GM23338 (cell line): ENCODE measurements at regions not wholly inside any gene's neighbourhood (a gene's known extent, or its start where the extent isn't known, plus 50 kb on each side); places are given as distances from the start of the nearest gene placed in this dataset.

Experiments
- ATAC-seq: fragments of 200-7000 bp; cut with Tn5 transposase; 3 replicates; pipeline ENCODE4 v1.9.1; 2020
- DNase-seq: peaks from one replicate; pipeline ENCODE4 v3.0.0-alpha.2; 2015; ENCODE audit warnings: low spot score
- H2AFZ ChIP-seq: fragments of 200-600 bp; sonication (generic); 2 replicates; pipeline ENCODE4 v1.8.0; 2016; ENCODE audit warnings: antibody characterized with exemption, mild to moderate bottlenecking, moderate library complexity
- H3F3A ChIP-seq: fragments of 200-600 bp; sonication (generic); replicated peaks from 2 replicates; pipeline ENCODE4 v1.8.0; 2017; ENCODE audit warnings: antibody characterized with exemption, mixed run types, low read depth
- H3K27ac ChIP-seq: fragments of 200-600 bp; sonication (generic); 2 replicates; pipeline ENCODE4 v1.6.1; 2016; ENCODE audit warnings: low read depth
- H3K27me3 ChIP-seq: fragments of 200-600 bp; sonication (generic); 2 replicates; pipeline ENCODE4 v1.8.0; 2016; ENCODE audit warnings: mild to moderate bottlenecking, mixed run types, moderate library complexity; ENCODE audit not compliant: insufficient read depth
- H3K36me3 ChIP-seq: fragments of 200-600 bp; sonication (generic); 2 replicates; pipeline ENCODE4 v1.8.0; 2016; ENCODE audit warnings: mild to moderate bottlenecking; ENCODE audit not compliant: insufficient read depth
- H3K4me1 ChIP-seq: fragments of 200-600 bp; sonication (generic); 2 replicates; pipeline ENCODE4 v1.8.0; 2016; ENCODE audit warnings: mild to moderate bottlenecking, moderate library complexity; ENCODE audit not compliant: insufficient read depth
- H3K4me2 ChIP-seq: fragments of 200-600 bp; sonication (generic); 2 replicates; pipeline ENCODE4 v1.7.1; 2017; ENCODE audit warnings: mixed run types
- H3K4me3 ChIP-seq: fragments of 200-600 bp; sonication (generic); 2 replicates; pipeline ENCODE4 v1.6.1; 2016; ENCODE audit warnings: mixed run types
- H3K79me2 ChIP-seq: fragments of 200-600 bp; sonication (generic); replicated peaks from 2 replicates; pipeline ENCODE4 v1.8.0; 2017; ENCODE audit warnings: mild to moderate bottlenecking; ENCODE audit not compliant: insufficient read depth
- H3K9me2 ChIP-seq: fragments of 200-600 bp; sonication (generic); 2 replicates; pipeline ENCODE4 v1.8.0; 2017; ENCODE audit not compliant: insufficient read depth
- H4K20me1 ChIP-seq: fragments of 200-600 bp; sonication (generic); replicated peaks from 2 replicates; pipeline ENCODE4 v1.8.0; 2017; ENCODE audit warnings: mild to moderate bottlenecking; ENCODE audit not compliant: insufficient read depth
- H3K27ac Mint-ChIP-seq: 2 replicates; pipeline ENCODE4 v1.8.0; 2020; ENCODE audit warnings: inconsistent platforms, mild to moderate bottlenecking, moderate library complexity, mixed read lengths
- H3K27me3 Mint-ChIP-seq: 3 replicates; pipeline ENCODE4 v1.8.0; 2022; ENCODE audit warnings: low read depth, mild to moderate bottlenecking, moderate library complexity, mixed read lengths, inconsistent platforms; ENCODE audit not compliant: insufficient read depth, poor library complexity
- H3K36me3 Mint-ChIP-seq: 3 replicates; pipeline ENCODE4 v1.8.0; 2021; ENCODE audit warnings: low read depth, mild to moderate bottlenecking, inconsistent platforms, moderate library complexity, mixed read lengths
- H3K4me1 Mint-ChIP-seq: 3 replicates; pipeline ENCODE4 v1.8.0; 2020; ENCODE audit warnings: mild to moderate bottlenecking, inconsistent platforms, mixed read lengths
- H3K4me3 Mint-ChIP-seq: 3 replicates; pipeline ENCODE4 v1.8.0; 2021; ENCODE audit warnings: moderate library complexity, mild to moderate bottlenecking, inconsistent platforms, mixed read lengths
- H3K9me3 Mint-ChIP-seq: 3 replicates; pipeline ENCODE4 v1.8.0; 2020; ENCODE audit warnings: moderate library complexity, mild to moderate bottlenecking, inconsistent platforms, mixed read lengths
- CREB1 ChIP-seq: fragments of 250-450 bp; sonication (Bioruptor Pico); IDR thresholded peaks from 2 replicates; pipeline ENCODE4 v1.5.0; 2020; ENCODE audit warnings: low read depth, mild to moderate bottlenecking, moderate library complexity
- EZH2 ChIP-seq: fragments of 200-600 bp; sonication (generic); IDR thresholded peaks from one replicate; pipeline ENCODE4 v1.8.0; 2017; ENCODE audit warnings: antibody characterized with exemption, mild to moderate bottlenecking, low read depth; ENCODE audit not compliant: unreplicated experiment
- EZH2phosphoT487 ChIP-seq: fragments of 200-600 bp; sonication (generic); IDR thresholded peaks from one replicate; pipeline ENCODE4 v1.8.1; 2018; ENCODE audit warnings: antibody characterized with exemption; ENCODE audit not compliant: unreplicated experiment
- NANOG ChIP-seq: IDR thresholded peaks from 2 replicates; pipeline ENCODE4 v1.6.1; 2016; ENCODE audit warnings: antibody characterized with exemption, borderline replicate concordance
- POLR2AphosphoS5 ChIP-seq: IDR thresholded peaks from 2 replicates; pipeline ENCODE4 v1.6.1; 2016; ENCODE audit warnings: antibody characterized with exemption, low read depth
- STAT1 ChIP-seq: IDR thresholded peaks from one replicate; pipeline ENCODE4 v1.6.1; 2016; ENCODE audit warnings: antibody characterized with exemption; ENCODE audit not compliant: unreplicated experiment
- ZNF331 ChIP-seq: fragments of 250-450 bp; sonication (Bioruptor Pico); IDR thresholded peaks from 2 replicates; pipeline ENCODE4 v1.5.0; 2020; ENCODE audit warnings: low read depth, mild to moderate bottlenecking, moderate library complexity
- TF ChIP-seq, protein P1 (sequence below): fragments of 250-450 bp; sonication (Bioruptor Pico); IDR thresholded peaks from 2 replicates; pipeline ENCODE4 v1.5.0; 2020; ENCODE audit warnings: mild to moderate bottlenecking, moderate library complexity
- TF ChIP-seq, protein P2 (sequence below): IDR thresholded peaks from one replicate; pipeline ENCODE4 v1.6.1; 2018; ENCODE audit warnings: antibody characterized with exemption; ENCODE audit not compliant: unreplicated experiment
- TF ChIP-seq, protein P3 (sequence below): IDR thresholded peaks from 2 replicates; pipeline ENCODE4 v1.6.1; 2016; ENCODE audit warnings: antibody characterized with exemption

DNA sequence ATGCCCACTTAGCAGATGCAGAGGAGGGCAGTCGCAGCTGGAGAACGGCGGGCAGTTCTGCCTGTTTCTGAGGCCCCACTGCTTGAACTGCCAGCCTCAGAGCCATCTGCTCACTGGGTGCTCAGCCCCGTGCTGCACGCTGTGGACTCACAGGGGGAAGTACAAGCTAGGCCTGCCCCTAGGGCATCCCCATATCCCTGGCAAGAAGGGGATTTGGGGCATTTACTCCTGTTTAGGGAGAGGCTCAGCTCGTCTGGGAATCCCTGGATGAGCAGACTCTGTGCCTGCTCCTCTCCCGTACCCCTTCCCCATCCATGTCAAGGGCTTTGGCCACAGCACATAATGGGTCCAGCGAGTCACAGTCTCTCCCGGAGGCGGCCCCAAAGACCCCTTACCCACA, 169.8 kb upstream of the PKDCC start:
- Histone ChIP-seq H3K4me1 (peaks cover 3% of the 10 kb centered on the region; the same call in 1 of the 2 replicates), H2AFZ (no peak overlapping the region), H3K9me2 (0 out of 2 replicates have a peak, but pooled peaks cover 3% of the 10 kb centered on the region), H3K79me2 (no peaks in the 10 kb centered on the region), H3K27me3 (no peaks in the 10 kb centered on the region), H3K36me3 (no peaks in the 10 kb centered on the region), H3F3A (no peaks in the 10 kb centered on the region), H3K4me2 (no peak overlapping the region), H4K20me1 (no peaks in the 10 kb centered on the region), H3K27ac (no peak overlapping the region), H3K4me3 (no peak overlapping the region)
- TF ChIP-seq STAT1 (no peak), EZH2 (no peak), POLR2AphosphoS5 (no peak), EZH2phosphoT487 (no peak), CREB1 (no peak), NANOG (no peak), ZNF331 (CRISPR knock-in tag) (no peak)
- TF ChIP-seq, protein P1, sequence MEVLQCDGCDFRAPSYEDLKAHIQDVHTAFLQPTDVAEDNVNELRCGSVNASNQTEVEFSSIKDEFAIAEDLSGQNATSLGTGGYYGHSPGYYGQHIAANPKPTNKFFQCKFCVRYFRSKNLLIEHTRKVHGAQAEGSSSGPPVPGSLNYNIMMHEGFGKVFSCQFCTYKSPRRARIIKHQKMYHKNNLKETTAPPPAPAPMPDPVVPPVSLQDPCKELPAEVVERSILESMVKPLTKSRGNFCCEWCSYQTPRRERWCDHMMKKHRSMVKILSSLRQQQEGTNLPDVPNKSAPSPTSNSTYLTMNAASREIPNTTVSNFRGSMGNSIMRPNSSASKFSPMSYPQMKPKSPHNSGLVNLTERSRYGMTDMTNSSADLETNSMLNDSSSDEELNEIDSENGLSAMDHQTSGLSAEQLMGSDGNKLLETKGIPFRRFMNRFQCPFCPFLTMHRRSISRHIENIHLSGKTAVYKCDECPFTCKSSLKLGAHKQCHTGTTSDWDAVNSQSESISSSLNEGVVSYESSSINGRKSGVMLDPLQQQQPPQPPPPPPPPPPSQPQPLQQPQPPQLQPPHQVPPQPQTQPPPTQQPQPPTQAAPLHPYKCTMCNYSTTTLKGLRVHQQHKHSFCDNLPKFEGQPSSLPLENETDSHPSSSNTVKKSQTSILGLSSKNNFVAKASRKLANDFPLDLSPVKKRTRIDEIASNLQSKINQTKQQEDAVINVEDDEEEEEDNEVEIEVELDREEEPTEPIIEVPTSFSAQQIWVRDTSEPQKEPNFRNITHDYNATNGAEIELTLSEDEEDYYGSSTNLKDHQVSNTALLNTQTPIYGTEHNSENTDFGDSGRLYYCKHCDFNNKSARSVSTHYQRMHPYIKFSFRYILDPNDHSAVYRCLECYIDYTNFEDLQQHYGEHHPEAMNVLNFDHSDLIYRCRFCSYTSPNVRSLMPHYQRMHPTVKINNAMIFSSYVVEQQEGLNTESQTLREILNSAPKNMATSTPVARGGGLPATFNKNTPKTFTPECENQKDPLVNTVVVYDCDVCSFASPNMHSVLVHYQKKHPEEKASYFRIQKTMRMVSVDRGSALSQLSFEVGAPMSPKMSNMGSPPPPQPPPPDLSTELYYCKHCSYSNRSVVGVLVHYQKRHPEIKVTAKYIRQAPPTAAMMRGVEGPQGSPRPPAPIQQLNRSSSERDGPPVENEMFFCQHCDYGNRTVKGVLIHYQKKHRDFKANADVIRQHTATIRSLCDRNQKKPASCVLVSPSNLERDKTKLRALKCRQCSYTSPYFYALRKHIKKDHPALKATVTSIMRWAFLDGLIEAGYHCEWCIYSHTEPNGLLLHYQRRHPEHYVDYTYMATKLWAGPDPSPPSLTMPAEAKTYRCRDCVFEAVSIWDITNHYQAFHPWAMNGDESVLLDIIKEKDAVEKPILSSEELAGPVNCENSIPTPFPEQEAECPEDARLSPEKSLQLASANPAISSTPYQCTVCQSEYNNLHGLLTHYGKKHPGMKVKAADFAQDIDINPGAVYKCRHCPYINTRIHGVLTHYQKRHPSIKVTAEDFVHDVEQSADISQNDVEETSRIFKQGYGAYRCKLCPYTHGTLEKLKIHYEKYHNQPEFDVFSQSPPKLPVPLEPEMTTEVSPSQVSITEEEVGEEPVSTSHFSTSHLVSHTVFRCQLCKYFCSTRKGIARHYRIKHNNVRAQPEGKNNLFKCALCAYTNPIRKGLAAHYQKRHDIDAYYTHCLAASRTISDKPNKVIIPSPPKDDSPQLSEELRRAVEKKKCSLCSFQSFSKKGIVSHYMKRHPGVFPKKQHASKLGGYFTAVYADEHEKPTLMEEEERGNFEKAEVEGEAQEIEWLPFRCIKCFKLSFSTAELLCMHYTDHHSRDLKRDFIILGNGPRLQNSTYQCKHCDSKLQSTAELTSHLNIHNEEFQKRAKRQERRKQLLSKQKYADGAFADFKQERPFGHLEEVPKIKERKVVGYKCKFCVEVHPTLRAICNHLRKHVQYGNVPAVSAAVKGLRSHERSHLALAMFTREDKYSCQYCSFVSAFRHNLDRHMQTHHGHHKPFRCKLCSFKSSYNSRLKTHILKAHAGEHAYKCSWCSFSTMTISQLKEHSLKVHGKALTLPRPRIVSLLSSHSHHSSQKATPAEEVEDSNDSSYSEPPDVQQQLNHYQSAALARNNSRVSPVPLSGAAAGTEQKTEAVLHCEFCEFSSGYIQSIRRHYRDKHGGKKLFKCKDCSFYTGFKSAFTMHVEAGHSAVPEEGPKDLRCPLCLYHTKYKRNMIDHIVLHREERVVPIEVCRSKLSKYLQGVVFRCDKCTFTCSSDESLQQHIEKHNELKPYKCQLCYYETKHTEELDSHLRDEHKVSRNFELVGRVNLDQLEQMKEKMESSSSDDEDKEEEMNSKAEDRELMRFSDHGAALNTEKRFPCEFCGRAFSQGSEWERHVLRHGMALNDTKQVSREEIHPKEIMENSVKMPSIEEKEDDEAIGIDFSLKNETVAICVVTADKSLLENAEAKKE, result no peak
- TF ChIP-seq, protein P2, sequence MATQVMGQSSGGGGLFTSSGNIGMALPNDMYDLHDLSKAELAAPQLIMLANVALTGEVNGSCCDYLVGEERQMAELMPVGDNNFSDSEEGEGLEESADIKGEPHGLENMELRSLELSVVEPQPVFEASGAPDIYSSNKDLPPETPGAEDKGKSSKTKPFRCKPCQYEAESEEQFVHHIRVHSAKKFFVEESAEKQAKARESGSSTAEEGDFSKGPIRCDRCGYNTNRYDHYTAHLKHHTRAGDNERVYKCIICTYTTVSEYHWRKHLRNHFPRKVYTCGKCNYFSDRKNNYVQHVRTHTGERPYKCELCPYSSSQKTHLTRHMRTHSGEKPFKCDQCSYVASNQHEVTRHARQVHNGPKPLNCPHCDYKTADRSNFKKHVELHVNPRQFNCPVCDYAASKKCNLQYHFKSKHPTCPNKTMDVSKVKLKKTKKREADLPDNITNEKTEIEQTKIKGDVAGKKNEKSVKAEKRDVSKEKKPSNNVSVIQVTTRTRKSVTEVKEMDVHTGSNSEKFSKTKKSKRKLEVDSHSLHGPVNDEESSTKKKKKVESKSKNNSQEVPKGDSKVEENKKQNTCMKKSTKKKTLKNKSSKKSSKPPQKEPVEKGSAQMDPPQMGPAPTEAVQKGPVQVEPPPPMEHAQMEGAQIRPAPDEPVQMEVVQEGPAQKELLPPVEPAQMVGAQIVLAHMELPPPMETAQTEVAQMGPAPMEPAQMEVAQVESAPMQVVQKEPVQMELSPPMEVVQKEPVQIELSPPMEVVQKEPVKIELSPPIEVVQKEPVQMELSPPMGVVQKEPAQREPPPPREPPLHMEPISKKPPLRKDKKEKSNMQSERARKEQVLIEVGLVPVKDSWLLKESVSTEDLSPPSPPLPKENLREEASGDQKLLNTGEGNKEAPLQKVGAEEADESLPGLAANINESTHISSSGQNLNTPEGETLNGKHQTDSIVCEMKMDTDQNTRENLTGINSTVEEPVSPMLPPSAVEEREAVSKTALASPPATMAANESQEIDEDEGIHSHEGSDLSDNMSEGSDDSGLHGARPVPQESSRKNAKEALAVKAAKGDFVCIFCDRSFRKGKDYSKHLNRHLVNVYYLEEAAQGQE, result no peak
- TF ChIP-seq, protein P3, sequence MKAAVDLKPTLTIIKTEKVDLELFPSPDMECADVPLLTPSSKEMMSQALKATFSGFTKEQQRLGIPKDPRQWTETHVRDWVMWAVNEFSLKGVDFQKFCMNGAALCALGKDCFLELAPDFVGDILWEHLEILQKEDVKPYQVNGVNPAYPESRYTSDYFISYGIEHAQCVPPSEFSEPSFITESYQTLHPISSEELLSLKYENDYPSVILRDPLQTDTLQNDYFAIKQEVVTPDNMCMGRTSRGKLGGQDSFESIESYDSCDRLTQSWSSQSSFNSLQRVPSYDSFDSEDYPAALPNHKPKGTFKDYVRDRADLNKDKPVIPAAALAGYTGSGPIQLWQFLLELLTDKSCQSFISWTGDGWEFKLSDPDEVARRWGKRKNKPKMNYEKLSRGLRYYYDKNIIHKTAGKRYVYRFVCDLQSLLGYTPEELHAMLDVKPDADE, result no peak
- ATAC-seq, result no peak
- Mint-ChIP-seq H3K9me3 (no peaks in the 10 kb centered on the region), H3K4me1 (peaks cover 20% of the 10 kb centered on the region), H3K27ac (no peak overlapping the region), H3K36me3 (no peaks in the 10 kb centered on the region), H3K27me3 (peaks cover 4% of the 10 kb centered on the region), H3K4me3 (no peak overlapping the region)
- DNase-seq, result no peak
